ENCODE measurements at regions not wholly inside any gene's neighbourhood (a gene's known extent, or its start where the extent isn't known, plus 50 kb on each side); places are given as distances from the start of the nearest gene placed in this dataset.

DNA sequence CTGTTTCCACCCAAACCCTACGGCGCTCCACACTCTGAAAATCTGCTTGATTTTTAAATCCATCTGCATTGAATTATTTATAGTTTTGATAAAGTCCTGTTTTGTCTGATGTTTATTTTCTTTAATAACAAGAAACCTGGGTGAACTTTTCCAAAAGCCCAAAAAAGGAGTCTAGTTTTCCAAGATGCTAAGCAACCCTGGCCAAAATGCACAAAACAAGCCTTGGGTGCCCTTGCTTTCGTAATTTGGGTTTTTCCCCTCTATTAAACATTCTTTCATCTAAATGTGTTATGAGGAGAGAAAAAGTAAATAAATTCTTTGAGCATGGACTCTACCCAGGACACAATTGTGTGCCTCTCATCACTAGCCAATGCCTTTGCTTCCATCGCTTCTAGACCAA lies 468.9 kb downstream of the MCTP2 start:
- H3K9me2 ChIP-seq (ENCODE audit: low read depth, low read length): no peaks in the 10 kb centered on the region
- H3K4me2 ChIP-seq (ENCODE audit: low read length): no peak overlapping the region
- H3K9ac ChIP-seq (ENCODE audit: low read length): no peak overlapping the region
- no peaks in the 10 kb centered on the region for H3K4me1 ChIP-seq (ENCODE audit: insufficient read depth, low read length, severe bottlenecking)
- H4K20me1 ChIP-seq (ENCODE audit: insufficient read depth, low read length): no peaks in the 10 kb centered on the region
- no peak overlapping the region for H3K27ac ChIP-seq (ENCODE audit: low read depth, low read length, poor library complexity, severe bottlenecking)
- TF ChIP-seq, protein P1, sequence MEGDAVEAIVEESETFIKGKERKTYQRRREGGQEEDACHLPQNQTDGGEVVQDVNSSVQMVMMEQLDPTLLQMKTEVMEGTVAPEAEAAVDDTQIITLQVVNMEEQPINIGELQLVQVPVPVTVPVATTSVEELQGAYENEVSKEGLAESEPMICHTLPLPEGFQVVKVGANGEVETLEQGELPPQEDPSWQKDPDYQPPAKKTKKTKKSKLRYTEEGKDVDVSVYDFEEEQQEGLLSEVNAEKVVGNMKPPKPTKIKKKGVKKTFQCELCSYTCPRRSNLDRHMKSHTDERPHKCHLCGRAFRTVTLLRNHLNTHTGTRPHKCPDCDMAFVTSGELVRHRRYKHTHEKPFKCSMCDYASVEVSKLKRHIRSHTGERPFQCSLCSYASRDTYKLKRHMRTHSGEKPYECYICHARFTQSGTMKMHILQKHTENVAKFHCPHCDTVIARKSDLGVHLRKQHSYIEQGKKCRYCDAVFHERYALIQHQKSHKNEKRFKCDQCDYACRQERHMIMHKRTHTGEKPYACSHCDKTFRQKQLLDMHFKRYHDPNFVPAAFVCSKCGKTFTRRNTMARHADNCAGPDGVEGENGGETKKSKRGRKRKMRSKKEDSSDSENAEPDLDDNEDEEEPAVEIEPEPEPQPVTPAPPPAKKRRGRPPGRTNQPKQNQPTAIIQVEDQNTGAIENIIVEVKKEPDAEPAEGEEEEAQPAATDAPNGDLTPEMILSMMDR (IDR thresholded peaks at IDR 0.05; ENCODE audit: low read length): no peak
- no peak for TF ChIP-seq EZH2 (IDR thresholded peaks at IDR 0.05; ENCODE audit: borderline replicate concordance, low read length)
- no peak overlapping the region for H2AFZ ChIP-seq (ENCODE audit: low read length)
- H3K79me2 ChIP-seq (ENCODE audit: insufficient read depth, low read length): no peaks in the 10 kb centered on the region
- H3K9me3 ChIP-seq (ENCODE audit: low read length): no peaks in the 10 kb centered on the region
- no peaks in the 10 kb centered on the region for H3K36me3 ChIP-seq (ENCODE audit: insufficient read depth, low read length)
- no peaks in the 10 kb centered on the region for H3K27me3 ChIP-seq (ENCODE audit: insufficient read depth, low read length)
- no peak overlapping the region for H3K4me3 ChIP-seq (ENCODE audit: low read depth, low read length, poor library complexity, severe bottlenecking)
- no peaks in the 10 kb centered on the region for H3F3A ChIP-seq (ENCODE audit: insufficient read depth, low read length)

DNA sequence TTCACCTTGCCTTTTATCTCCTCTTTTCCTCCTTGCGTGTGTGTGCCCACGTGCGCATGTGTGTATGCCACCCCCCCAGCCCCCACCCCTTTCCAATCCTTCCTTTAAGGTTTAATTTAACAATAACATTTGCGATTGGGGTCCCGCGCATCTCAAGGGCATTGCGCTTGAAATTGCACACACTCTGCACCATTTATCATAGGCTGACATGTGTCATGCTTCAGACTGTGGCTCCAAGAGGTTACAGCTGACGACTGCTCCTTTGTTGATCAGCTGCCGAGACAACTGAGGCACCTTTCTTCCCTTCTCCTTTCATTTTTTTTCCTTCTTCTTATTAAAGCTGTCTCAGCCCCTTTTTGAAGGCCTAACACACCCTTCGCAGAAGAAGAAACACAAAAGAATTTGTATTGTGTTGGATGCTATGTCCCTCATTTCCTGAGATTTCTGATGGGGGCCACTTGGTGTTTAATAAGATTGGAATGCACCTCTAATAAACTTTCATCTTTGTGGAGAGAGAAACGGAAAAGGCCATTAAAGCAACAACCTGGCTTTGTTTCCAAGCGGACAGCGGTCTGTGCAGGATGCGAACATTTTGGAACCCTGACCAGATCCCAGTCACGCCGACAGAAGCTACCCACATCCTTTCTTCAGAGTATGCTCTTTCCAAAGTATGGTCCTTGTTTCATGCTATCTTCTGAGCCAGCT lies 470.1 kb downstream of the MCTP2 start:
- TF ChIP-seq EZH2 (IDR thresholded peaks at IDR 0.05; ENCODE audit: borderline replicate concordance, low read length): no peak
- TF ChIP-seq, protein P1 (IDR thresholded peaks at IDR 0.05; ENCODE audit: low read length): no peak
- no peak overlapping the region for H3K9ac ChIP-seq (ENCODE audit: low read length)
- H3F3A ChIP-seq (ENCODE audit: insufficient read depth, low read length): no peaks in the 10 kb centered on the region
- no peak overlapping the region for H3K27ac ChIP-seq (ENCODE audit: low read depth, low read length, poor library complexity, severe bottlenecking)
- H3K36me3 ChIP-seq (ENCODE audit: insufficient read depth, low read length): no peaks in the 10 kb centered on the region
- no peaks in the 10 kb centered on the region for H3K9me3 ChIP-seq (ENCODE audit: low read length)
- no peaks in the 10 kb centered on the region for H3K79me2 ChIP-seq (ENCODE audit: insufficient read depth, low read length)
- no peak overlapping the region for H3K4me2 ChIP-seq (ENCODE audit: low read length)
- H3K27me3 ChIP-seq (ENCODE audit: insufficient read depth, low read length): no peaks in the 10 kb centered on the region
- H4K20me1 ChIP-seq (ENCODE audit: insufficient read depth, low read length): no peaks in the 10 kb centered on the region
- no peak overlapping the region for H3K4me3 ChIP-seq (ENCODE audit: low read depth, low read length, poor library complexity, severe bottlenecking)
- H3K9me2 ChIP-seq (ENCODE audit: low read depth, low read length): no peaks in the 10 kb centered on the region
- H3K4me1 ChIP-seq (ENCODE audit: insufficient read depth, low read length, severe bottlenecking): no peaks in the 10 kb centered on the region
- H2AFZ ChIP-seq (ENCODE audit: low read length): no peak overlapping the region

- no peak overlapping the region for H3K4me3 ChIP-seq (ENCODE audit: low read depth, low read length, poor library complexity, severe bottlenecking)
- no peak overlapping the region for H3K9ac ChIP-seq (ENCODE audit: low read length)
- no peaks in the 10 kb centered on the region for H3K27me3 ChIP-seq (ENCODE audit: insufficient read depth, low read length)
- H3K27ac ChIP-seq (ENCODE audit: low read depth, low read length, poor library complexity, severe bottlenecking): no peak overlapping the region
- no peaks in the 10 kb centered on the region for H3F3A ChIP-seq (ENCODE audit: insufficient read depth, low read length)
- no peaks in the 10 kb centered on the region for H3K4me1 ChIP-seq (ENCODE audit: insufficient read depth, low read length, severe bottlenecking)
- H4K20me1 ChIP-seq (ENCODE audit: insufficient read depth, low read length): no peaks in the 10 kb centered on the region
- no peak overlapping the region for H3K4me2 ChIP-seq (ENCODE audit: low read length)
- H3K79me2 ChIP-seq (ENCODE audit: insufficient read depth, low read length): no peaks in the 10 kb centered on the region
- no peaks in the 10 kb centered on the region for H3K9me2 ChIP-seq (ENCODE audit: low read depth, low read length)
- H3K36me3 ChIP-seq (ENCODE audit: insufficient read depth, low read length): no peaks in the 10 kb centered on the region
- no peak overlapping the region for H2AFZ ChIP-seq (ENCODE audit: low read length)
- no peaks in the 10 kb centered on the region for H3K9me3 ChIP-seq (ENCODE audit: low read length)
- TF ChIP-seq, protein P1 (IDR thresholded peaks at IDR 0.05; ENCODE audit: low read length): no peak
- no peak for TF ChIP-seq EZH2 (IDR thresholded peaks at IDR 0.05; ENCODE audit: borderline replicate concordance, low read length)
Observed at GRCh38 chr15:94703596-94703995, 472.2 kb downstream of the MCTP2 start.
